DND-41 (cell line): ENCODE measurements at regions not wholly inside any gene's neighbourhood (a gene's known extent, or its start where the extent isn't known, plus 50 kb on each side); places are given as distances from the start of the nearest gene placed in this dataset.

Experiments
- ATAC-seq: fragments of 200-7000 bp; cut with Tn5 transposase; 3 replicates; pipeline ENCODE4 v1.9.1; 2021; ENCODE audit warnings: low read depth; ENCODE audit not compliant: insufficient read depth
- DNase-seq: peaks from one replicate; pipeline ENCODE4 v3.0.0-alpha.2; 2020
- H2AFZ ChIP-seq: 2 replicates; pipeline ENCODE4 v1.6.0; 2012; ENCODE audit warnings: low read depth, low read length
- H3K27ac ChIP-seq: 2 replicates; pipeline ENCODE4 v1.5.1; 2012; ENCODE audit warnings: low read length, inconsistent platforms
- H3K27me3 ChIP-seq: fragments of 200-600 bp; sonication (generic); 2 replicates; pipeline ENCODE4 v1.6.0; 2012; ENCODE audit warnings: low read length, mild to moderate bottlenecking, inconsistent platforms; ENCODE audit not compliant: insufficient read depth, poor library complexity
- H3K36me3 ChIP-seq: 2 replicates; pipeline ENCODE4 v1.5.1; 2012; ENCODE audit warnings: low read length, inconsistent platforms; ENCODE audit not compliant: insufficient read depth
- H3K4me1 ChIP-seq: 2 replicates; pipeline ENCODE4 v1.5.1; 2012; ENCODE audit warnings: mild to moderate bottlenecking, low read length; ENCODE audit not compliant: insufficient read depth
- H3K4me2 ChIP-seq: 2 replicates; pipeline ENCODE4 v1.6.0; 2012; ENCODE audit warnings: mild to moderate bottlenecking, moderate library complexity, low read length, inconsistent platforms; ENCODE audit not compliant: insufficient read depth
- H3K4me3 ChIP-seq, 2 experiments: fragments of 200-600 bp in 1 of 2; shearing (Covaris generic) in 1 of 2; 2 replicates each; pipeline ENCODE4 v1.5.1; 2012 to 2016; ENCODE audit warnings: inconsistent platforms in 2 of 2, low read length in 2 of 2, mild to moderate bottlenecking in 2 of 2, low read depth in 1 of 2, moderate library complexity in 1 of 2
- H3K79me2 ChIP-seq: 2 replicates; pipeline ENCODE4 v1.6.0; 2012; ENCODE audit warnings: low read length, inconsistent platforms; ENCODE audit not compliant: insufficient read depth
- H3K9ac ChIP-seq: 2 replicates; pipeline ENCODE4 v1.6.0; 2012; ENCODE audit warnings: low read depth, mild to moderate bottlenecking, inconsistent platforms, low read length, moderate library complexity
- H3K9me3 ChIP-seq: 2 replicates; pipeline ENCODE4 v1.5.1; 2012; ENCODE audit warnings: low read length, moderate library complexity, mild to moderate bottlenecking, inconsistent platforms; ENCODE audit not compliant: insufficient read depth, severe bottlenecking
- H4K20me1 ChIP-seq: 2 replicates; pipeline ENCODE4 v1.6.0; 2012; ENCODE audit warnings: low read length; ENCODE audit not compliant: insufficient read depth
- EZH2 ChIP-seq: IDR thresholded peaks from 3 replicates; pipeline ENCODE4 v1.6.1; 2012; ENCODE audit warnings: borderline replicate concordance, low read depth, mild to moderate bottlenecking, moderate library complexity, low read length, inconsistent platforms; ENCODE audit not compliant: severe bottlenecking
- TF ChIP-seq, protein P1 (sequence below): IDR thresholded peaks from 2 replicates; pipeline ENCODE4 v1.5.1; 2012; ENCODE audit warnings: borderline replicate concordance, low read length, moderate library complexity, mild to moderate bottlenecking; ENCODE audit not compliant: poor library complexity, severe bottlenecking; ENCODE audit errors: extremely low read depth

DNA sequence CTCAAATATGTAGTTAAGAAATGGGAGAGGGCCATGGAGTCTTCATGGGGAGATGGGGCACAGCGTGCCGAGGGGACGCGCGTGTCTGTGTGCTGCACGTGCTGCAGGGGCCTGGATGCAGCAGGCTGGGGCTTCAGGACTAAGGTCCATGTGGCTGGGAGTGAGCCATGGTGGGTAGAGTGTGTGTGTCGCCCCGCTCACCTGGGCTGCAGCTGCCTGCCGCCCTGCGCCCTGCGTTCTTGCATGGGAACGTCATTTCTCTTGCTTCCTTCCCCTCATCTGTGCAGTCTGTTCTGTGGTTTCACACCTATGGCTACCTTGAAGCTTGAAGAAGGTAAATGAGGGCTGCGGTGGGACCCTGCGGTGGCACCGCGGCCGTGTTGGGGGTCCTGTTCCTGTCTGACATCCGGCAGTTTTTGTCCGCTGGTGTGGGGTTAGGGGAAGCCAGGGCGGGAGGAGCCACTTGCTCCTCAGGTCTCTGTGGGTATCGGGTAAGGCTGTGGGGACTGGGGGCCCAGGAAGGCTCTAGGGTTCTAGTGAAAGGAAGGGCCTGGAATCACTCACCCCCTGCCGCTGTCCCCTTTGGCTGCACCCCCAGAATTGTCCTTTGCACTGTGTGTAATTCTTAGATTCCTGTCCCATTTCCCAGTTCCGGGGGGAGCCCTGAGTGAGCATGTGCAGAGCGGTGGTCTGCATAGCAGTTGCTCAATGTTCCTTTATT, 54.1 kb upstream of the HS6ST1 start:
- H3K4me1 ChIP-seq: no peaks in the 10 kb centered on the region
- DNase-seq: peak; percentile 22
- no peaks in the 10 kb centered on the region for H3K27me3 ChIP-seq
- H3K4me2 ChIP-seq: no peak overlapping the region
- ATAC-seq: peak; percentile 22
- no peaks in the 10 kb centered on the region for H3K9me3 ChIP-seq
- H2AFZ ChIP-seq: no peak overlapping the region
- no peaks in the 10 kb centered on the region for H3K79me2 ChIP-seq
- H4K20me1 ChIP-seq: no peaks in the 10 kb centered on the region
- no peak overlapping the region for H3K4me3 ChIP-seq
- no peak overlapping the region for H3K9ac ChIP-seq
- H3K36me3 ChIP-seq: no peaks in the 10 kb centered on the region
- no peak for TF ChIP-seq EZH2
- TF ChIP-seq, protein P1, sequence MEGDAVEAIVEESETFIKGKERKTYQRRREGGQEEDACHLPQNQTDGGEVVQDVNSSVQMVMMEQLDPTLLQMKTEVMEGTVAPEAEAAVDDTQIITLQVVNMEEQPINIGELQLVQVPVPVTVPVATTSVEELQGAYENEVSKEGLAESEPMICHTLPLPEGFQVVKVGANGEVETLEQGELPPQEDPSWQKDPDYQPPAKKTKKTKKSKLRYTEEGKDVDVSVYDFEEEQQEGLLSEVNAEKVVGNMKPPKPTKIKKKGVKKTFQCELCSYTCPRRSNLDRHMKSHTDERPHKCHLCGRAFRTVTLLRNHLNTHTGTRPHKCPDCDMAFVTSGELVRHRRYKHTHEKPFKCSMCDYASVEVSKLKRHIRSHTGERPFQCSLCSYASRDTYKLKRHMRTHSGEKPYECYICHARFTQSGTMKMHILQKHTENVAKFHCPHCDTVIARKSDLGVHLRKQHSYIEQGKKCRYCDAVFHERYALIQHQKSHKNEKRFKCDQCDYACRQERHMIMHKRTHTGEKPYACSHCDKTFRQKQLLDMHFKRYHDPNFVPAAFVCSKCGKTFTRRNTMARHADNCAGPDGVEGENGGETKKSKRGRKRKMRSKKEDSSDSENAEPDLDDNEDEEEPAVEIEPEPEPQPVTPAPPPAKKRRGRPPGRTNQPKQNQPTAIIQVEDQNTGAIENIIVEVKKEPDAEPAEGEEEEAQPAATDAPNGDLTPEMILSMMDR: no peak
- H3K27ac ChIP-seq: no peak overlapping the region

DNA sequence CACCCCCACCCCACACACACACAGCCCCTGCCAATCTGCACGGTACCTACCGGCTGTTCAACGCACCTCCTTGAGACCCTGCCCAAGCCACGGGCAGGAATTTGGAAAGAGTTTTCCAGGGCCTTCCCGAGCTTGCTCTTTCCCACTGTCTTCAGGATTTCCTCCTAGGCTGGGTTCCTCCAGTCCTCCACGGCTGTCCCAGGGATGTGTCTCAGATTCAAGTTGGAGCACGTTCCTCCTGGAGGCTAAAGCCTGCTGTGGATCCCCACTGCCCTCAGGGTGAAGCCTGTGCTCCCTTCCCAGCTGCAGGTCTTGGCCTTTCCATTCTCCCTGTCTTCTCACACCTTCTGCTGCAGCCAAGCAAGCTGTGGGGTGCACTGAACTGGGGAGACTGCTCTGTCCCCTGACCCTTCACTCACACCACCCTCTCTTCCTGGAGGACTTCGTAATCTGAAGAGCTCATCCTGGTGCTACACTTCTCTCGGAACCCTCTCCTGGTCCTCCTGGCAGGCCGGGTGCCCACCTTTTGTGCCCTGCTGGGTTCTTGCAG, 54.9 kb upstream of the HS6ST1 start:
- TF ChIP-seq EZH2: no peak
- TF ChIP-seq, protein P1: no peak
- DNase-seq (no peak), ATAC-seq (no peak)
- no peaks in the 10 kb centered on the region for H3K36me3 ChIP-seq
- no peaks in the 10 kb centered on the region for H4K20me1 ChIP-seq
- H3K9me3 ChIP-seq: no peaks in the 10 kb centered on the region
- H2AFZ ChIP-seq: no peak overlapping the region
- no peaks in the 10 kb centered on the region for H3K27me3 ChIP-seq
- H3K4me1 ChIP-seq: no peaks in the 10 kb centered on the region
- no peak overlapping the region for H3K9ac ChIP-seq
- no peak overlapping the region for H3K4me3 ChIP-seq
- H3K27ac ChIP-seq: no peak overlapping the region
- no peak overlapping the region for H3K4me2 ChIP-seq
- H3K79me2 ChIP-seq: no peaks in the 10 kb centered on the region

DNA sequence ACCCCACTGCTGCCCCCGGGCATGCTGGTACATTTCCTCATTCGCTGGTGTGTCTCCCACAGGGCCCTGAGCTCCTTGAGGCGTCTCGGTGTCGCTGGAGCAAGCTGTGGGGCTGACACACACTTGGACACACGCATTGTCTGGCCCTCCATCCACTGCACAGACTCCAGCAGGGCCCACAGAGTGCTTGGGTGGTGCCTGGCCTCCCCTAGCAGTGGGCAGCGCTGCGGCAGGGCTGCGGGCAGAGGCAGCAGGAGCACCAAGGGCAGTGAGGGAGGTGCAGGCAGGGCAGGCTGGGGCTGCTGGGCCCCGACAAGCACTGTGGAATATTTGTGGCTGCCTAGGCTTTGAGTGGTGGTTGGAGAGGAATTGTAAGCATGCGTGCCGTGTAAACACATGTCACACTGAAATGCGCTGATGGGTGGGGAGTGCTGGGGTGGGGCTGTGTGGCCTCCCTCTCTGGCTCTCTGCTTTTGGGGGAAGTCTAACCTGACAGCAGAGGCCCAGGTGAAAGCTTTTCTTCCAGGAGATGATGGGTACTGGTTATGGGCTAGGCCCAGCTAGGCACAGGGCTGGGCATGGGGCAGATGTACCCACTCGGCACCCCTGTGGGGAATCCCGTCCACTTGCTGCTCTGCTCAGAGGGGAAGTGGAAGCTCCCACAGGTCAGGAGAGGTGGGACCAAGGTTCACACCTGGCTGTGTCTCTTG, 55.5 kb upstream of the HS6ST1 start:
- H3K4me2 ChIP-seq: no peak overlapping the region
- H3K27ac ChIP-seq: no peak overlapping the region
- DNase-seq: no peak
- no peaks in the 10 kb centered on the region for H3K79me2 ChIP-seq
- ATAC-seq: no peak
- no peaks in the 10 kb centered on the region for H3K36me3 ChIP-seq
- no peaks in the 10 kb centered on the region for H3K4me1 ChIP-seq
- H3K27me3 ChIP-seq: no peaks in the 10 kb centered on the region
- no peaks in the 10 kb centered on the region for H3K9me3 ChIP-seq
- H3K4me3 ChIP-seq: no peak overlapping the region
- no peak overlapping the region for H2AFZ ChIP-seq
- H4K20me1 ChIP-seq: no peaks in the 10 kb centered on the region
- H3K9ac ChIP-seq: no peak overlapping the region
- TF ChIP-seq, protein P1: no peak
- TF ChIP-seq EZH2: no peak
